HG03039 (cell line): ENCODE measurements at regions not wholly inside any gene's neighbourhood (a gene's known extent, or its start where the extent isn't known, plus 50 kb on each side); places are given as distances from the start of the nearest gene placed in this dataset.

ENCODE experiments used
- ATAC-seq: cut with Tn5 transposase; IDR thresholded peaks from one replicate; pipeline ENCODE4 v1.9.1; 2021; ENCODE audit warnings: mild to moderate bottlenecking, moderate library complexity; ENCODE audit not compliant: unreplicated experiment

- ATAC-seq, result no peak
Measured at GRCh38 chr1:221184131-221184794, 305.0 kb downstream of the HLX start.

- no peak for ATAC-seq
Measured at GRCh38 chr1:221187174-221187573, 307.9 kb downstream of the HLX start.

GRCh38 chr1:221188458-221188857, 309.2 kb downstream of the HLX start:
- no peak for ATAC-seq

- no peak for ATAC-seq
Measured at GRCh38 chr1:221190249-221190648, 311.0 kb downstream of the HLX start.

- no peak for ATAC-seq
Measured at GRCh38 chr1:221192055-221192454, 312.8 kb downstream of the HLX start.

- no peak for ATAC-seq
Measured at GRCh38 chr1:221200464-221200863, 321.2 kb downstream of the HLX start.

GRCh38 chr1:221201773-221202172, 322.5 kb downstream of the HLX start:
- ATAC-seq, result no peak

GRCh38 chr1:221203224-221204054, 324.2 kb downstream of the HLX start:
- peak; percentile 64 for ATAC-seq

GRCh38 chr1:221204055-221204833, 325.0 kb downstream of the HLX start:
- no peak for ATAC-seq

GRCh38 chr1:221206076-221206475, 326.8 kb downstream of the HLX start:
- no peak for ATAC-seq

GRCh38 chr1:221212926-221213325, 333.7 kb downstream of the HLX start:
- no peak for ATAC-seq

- no peak for ATAC-seq
Measured at GRCh38 chr1:221217029-221217428, 337.8 kb downstream of the HLX start.

- ATAC-seq, result no peak
Measured at GRCh38 chr1:221223281-221223680, 344.0 kb downstream of the HLX start.

GRCh38 chr1:221227460-221227859, 348.2 kb downstream of the HLX start:
- no peak for ATAC-seq

- no peak for ATAC-seq
Measured at GRCh38 chr1:221227872-221228337, 348.7 kb downstream of the HLX start.

- ATAC-seq, result no peak
Measured at GRCh38 chr1:221228594-221228993, 349.4 kb downstream of the HLX start.

GRCh38 chr1:221230605-221231004, 351.4 kb downstream of the HLX start:
- ATAC-seq, result no peak

GRCh38 chr1:221234791-221235190, 355.5 kb downstream of the HLX start:
- no peak for ATAC-seq

- ATAC-seq, result no peak
Measured at GRCh38 chr1:221237587-221237986, 358.3 kb downstream of the HLX start.

- no peak for ATAC-seq
Measured at GRCh38 chr1:221239181-221239580, 359.9 kb downstream of the HLX start.

- ATAC-seq, result no peak
Measured at GRCh38 chr1:221239792-221240191, 360.5 kb downstream of the HLX start.
